ENCODE measurements at regions not wholly inside any gene's neighbourhood (a gene's known extent, or its start where the extent isn't known, plus 50 kb on each side); places are given as distances from the start of the nearest gene placed in this dataset.
A peak's percentile ranks its signal among the peaks of the same experiment; 100 is the strongest.

DNA sequence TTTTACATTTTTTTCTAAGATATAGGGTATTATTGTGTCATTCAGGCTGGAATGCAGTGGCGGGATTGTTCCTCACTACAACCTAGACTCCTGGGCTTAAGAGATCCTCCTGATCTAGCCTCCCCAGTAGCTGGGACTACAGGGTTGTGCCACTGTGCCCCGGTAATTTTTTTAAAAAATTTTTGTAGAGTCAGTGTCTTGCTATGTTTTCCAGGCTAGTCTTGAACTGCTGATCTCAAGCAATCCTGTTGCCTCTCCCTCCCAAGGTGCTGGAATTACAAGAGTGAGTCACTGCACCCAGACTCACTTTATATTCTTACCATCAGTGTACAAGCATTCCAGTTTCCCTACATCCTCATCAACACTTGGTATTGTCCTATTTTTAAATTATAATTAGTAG is 156.4 kb upstream of the GYPA start:
- no peak for DNase-seq (ENCODE audit: insufficient read length, low spot score)
- no peak for FAIRE-seq
- no peak for TF ChIP-seq POU2F2 (IDR thresholded peaks at IDR 0.05; ENCODE audit: low read depth, low read length)
- no peak for TF ChIP-seq TAF1 (IDR thresholded peaks at IDR 0.05; ENCODE audit: low read depth, low read length)
- TF ChIP-seq SPI1 (IDR thresholded peaks at IDR 0.05; ENCODE audit: low read depth, low read length): no peak
- no peak for TF ChIP-seq PAX5 (IDR thresholded peaks at IDR 0.05; ENCODE audit: insufficient read depth, low read length, severe bottlenecking)
- TF ChIP-seq POLR2AphosphoS5 (IDR thresholded peaks at IDR 0.05; ENCODE audit: low read depth, low read length): no peak
- TF ChIP-seq POLR2A (IDR thresholded peaks at IDR 0.05; ENCODE audit: low read depth, low read length): no peak

DNA sequence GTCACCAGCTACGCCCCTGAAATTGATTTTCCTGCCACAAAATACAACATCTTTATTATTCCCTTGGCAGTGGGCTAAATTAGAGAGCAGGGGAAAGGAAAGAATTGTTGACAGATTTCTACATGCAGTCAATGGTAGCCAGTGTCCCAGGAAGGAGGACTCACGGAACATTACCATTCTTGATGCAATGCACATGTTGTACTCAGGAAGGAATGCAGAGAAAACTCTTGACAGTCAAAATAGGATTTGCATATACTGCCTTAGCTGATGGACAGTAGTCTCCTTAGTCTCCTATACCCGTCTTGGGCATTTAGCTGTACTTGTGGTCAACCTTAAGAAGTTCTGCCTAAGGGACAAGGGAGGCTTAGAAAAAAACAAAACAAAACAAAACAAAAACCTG is 158.0 kb upstream of the GYPA start:
- no peak for FAIRE-seq

DNA sequence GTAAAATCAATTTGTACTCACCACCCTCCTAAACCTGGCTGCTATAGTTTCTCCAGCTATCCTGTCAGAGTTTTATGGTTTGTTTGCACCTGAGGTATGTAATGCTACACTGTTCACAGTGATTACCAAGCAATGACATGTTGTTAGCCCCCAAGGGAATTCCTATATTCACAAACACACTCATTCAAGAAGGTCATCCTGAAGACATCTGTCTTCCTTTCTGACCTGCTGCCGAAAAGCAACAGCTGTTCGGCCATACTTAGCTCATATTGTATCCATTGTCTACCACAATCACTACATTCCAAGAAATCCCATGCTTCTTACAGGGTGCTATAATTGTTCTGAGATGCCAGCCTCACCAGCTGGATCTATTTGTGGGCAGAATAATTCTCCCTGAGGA is 160.1 kb upstream of the GYPA start:
- TF ChIP-seq PAX5 (IDR thresholded peaks at IDR 0.05; ENCODE audit: insufficient read depth, low read length, severe bottlenecking) (no peak), TAF1 (IDR thresholded peaks at IDR 0.05; ENCODE audit: low read depth, low read length) (no peak), SPI1 (IDR thresholded peaks at IDR 0.05; ENCODE audit: low read depth, low read length) (no peak), POLR2A (IDR thresholded peaks at IDR 0.05; ENCODE audit: low read depth, low read length) (no peak), POLR2AphosphoS5 (IDR thresholded peaks at IDR 0.05; ENCODE audit: low read depth, low read length) (no peak), POU2F2 (IDR thresholded peaks at IDR 0.05; ENCODE audit: low read depth, low read length) (no peak)
- DNase-seq (ENCODE audit: insufficient read length, low spot score) (no peak), FAIRE-seq (no peak)

More for the DNA sequence above, 158.0 kb upstream of the GYPA start:
- no peak for DNase-seq (ENCODE audit: insufficient read length, low spot score)
- no peak for TF ChIP-seq TAF1 (IDR thresholded peaks at IDR 0.05; ENCODE audit: low read depth, low read length)
- no peak for TF ChIP-seq PAX5 (IDR thresholded peaks at IDR 0.05; ENCODE audit: insufficient read depth, low read length, severe bottlenecking)
- TF ChIP-seq POU2F2 (IDR thresholded peaks at IDR 0.05; ENCODE audit: low read depth, low read length): no peak
- no peak for TF ChIP-seq SPI1 (IDR thresholded peaks at IDR 0.05; ENCODE audit: low read depth, low read length)
- TF ChIP-seq POLR2A (IDR thresholded peaks at IDR 0.05; ENCODE audit: low read depth, low read length): no peak
- no peak for TF ChIP-seq POLR2AphosphoS5 (IDR thresholded peaks at IDR 0.05; ENCODE audit: low read depth, low read length)

DNA sequence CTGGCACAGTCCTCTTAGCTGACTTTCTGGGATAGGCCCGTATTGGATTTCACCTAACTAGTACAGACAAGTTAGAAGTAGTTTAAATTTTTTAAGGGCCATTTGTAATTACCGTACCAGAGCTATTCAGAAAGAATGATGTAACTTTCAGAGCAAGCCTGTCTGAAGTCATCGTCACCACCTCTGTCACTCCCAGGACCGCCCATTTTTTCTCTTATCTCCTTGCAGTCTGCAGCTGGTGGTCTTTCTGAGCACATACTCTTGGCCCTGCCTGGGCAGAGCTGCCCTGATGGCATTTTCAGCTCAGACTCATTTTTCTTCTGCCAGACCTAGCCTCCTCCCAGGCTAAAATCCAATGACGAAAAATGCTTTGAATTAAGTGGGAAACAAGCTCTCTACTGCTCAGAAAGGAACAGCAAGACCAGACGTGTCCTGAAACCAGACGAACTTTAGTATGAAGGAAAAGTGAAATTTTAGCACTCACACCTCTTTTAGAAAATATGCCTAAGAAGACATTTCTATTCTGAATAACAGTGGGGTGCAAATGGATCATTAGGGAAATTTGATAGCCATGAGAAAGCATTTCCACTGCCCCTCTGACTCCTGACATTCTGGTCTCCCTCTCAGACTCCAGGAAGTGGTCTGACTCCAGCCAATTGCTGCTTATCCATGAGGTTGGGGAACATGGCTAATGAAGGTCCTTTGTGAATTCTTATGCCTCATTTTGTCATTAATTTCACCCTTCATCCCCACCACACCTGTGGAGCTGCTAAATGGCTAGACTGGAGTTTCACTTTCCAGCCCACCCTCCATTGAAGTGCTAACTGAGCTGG is 162.4 kb upstream of the GYPA start:
- DNase-seq (ENCODE audit: insufficient read length, low spot score): no peak
- TF ChIP-seq SPI1 (IDR thresholded peaks at IDR 0.05; ENCODE audit: low read depth, low read length) (no peak), TAF1 (IDR thresholded peaks at IDR 0.05; ENCODE audit: low read depth, low read length) (no peak)
- FAIRE-seq: no peak

DNA sequence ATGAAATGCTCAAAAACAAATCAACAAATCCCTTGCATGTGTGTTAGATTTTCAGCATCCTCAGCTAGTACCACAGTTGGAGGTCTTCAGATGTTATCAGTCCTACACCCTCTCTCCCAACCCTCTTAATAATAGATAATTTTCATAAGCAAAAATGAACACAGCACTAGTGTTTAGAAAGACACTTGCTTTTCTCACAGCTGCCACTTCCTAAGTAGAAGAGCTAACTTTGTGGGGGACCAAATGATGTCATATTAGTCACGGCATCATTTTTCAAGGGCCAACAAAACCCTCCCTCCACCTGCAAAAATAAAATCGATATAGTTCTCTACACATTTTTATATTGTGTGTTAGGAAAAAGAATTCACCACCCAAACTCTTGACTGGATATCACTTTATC is 163.5 kb upstream of the GYPA start:
- DNase-seq (ENCODE audit: insufficient read length, low spot score) (no peak), FAIRE-seq (no peak)
- TF ChIP-seq PAX5 (IDR thresholded peaks at IDR 0.05; ENCODE audit: insufficient read depth, low read length, severe bottlenecking): no peak
- TF ChIP-seq POU2F2 (IDR thresholded peaks at IDR 0.05; ENCODE audit: low read depth, low read length): no peak
- no peak for TF ChIP-seq TAF1 (IDR thresholded peaks at IDR 0.05; ENCODE audit: low read depth, low read length)
- no peak for TF ChIP-seq POLR2A (IDR thresholded peaks at IDR 0.05; ENCODE audit: low read depth, low read length)
- no peak for TF ChIP-seq POLR2AphosphoS5 (IDR thresholded peaks at IDR 0.05; ENCODE audit: low read depth, low read length)
- no peak for TF ChIP-seq SPI1 (IDR thresholded peaks at IDR 0.05; ENCODE audit: low read depth, low read length)

DNA sequence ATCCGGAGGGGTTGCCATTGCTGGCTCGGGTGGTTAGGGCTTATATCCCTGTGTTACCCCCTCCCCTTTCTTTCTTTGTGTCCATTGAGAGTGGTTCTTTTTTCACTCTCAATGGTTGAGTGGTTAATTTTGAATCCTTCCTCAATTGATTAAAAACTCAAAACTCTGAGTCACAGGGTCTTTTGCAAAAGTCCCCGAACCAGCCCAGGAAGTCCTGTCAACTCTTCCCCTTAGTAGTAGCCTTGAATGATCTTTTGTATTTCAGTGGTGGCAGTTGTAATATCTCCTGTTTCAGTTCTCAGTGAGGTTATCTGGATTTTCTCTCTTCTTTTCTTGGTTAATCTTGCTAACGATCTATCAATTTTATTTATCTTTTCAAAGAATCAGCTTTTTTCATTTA is 170.0 kb upstream of the GYPA start:
- FAIRE-seq (no peak), DNase-seq (ENCODE audit: insufficient read length, low spot score) (no peak)
- TF ChIP-seq POLR2A (IDR thresholded peaks at IDR 0.05; ENCODE audit: low read depth, low read length): no peak
- no peak for TF ChIP-seq TAF1 (IDR thresholded peaks at IDR 0.05; ENCODE audit: low read depth, low read length)
- no peak for TF ChIP-seq POLR2AphosphoS5 (IDR thresholded peaks at IDR 0.05; ENCODE audit: low read depth, low read length)
- TF ChIP-seq POU2F2 (IDR thresholded peaks at IDR 0.05; ENCODE audit: low read depth, low read length): no peak
- TF ChIP-seq SPI1 (IDR thresholded peaks at IDR 0.05; ENCODE audit: low read depth, low read length): no peak
- no peak for TF ChIP-seq PAX5 (IDR thresholded peaks at IDR 0.05; ENCODE audit: insufficient read depth, low read length, severe bottlenecking)

DNA sequence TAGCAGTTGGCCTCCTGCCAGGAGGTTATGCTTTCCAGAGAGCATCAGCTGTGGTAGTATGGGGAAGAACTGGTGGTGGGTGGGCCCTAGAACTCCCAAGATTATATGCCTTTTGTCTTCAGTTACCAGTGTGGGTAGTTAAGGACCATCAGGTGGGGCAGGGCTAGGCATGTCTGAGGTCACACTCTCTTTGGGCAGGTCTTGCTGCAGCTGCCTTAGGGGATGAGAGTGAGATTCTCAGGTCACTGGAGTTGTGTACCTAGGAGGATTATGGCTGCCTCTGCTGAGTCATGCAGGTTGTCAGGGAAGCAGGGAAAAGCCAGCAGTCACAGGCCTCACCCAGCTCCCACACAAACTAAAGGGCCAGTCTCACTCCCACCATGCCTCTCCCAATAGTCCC is 172.9 kb upstream of the GYPA start:
- TF ChIP-seq TAF1 (IDR thresholded peaks at IDR 0.05; ENCODE audit: low read depth, low read length) (no peak), POLR2A (IDR thresholded peaks at IDR 0.05; ENCODE audit: low read depth, low read length) (no peak), SPI1 (IDR thresholded peaks at IDR 0.05; ENCODE audit: low read depth, low read length) (no peak), POLR2AphosphoS5 (IDR thresholded peaks at IDR 0.05; ENCODE audit: low read depth, low read length) (no peak), PAX5 (IDR thresholded peaks at IDR 0.05; ENCODE audit: insufficient read depth, low read length, severe bottlenecking) (no peak), POU2F2 (IDR thresholded peaks at IDR 0.05; ENCODE audit: low read depth, low read length) (no peak)
- no peak for FAIRE-seq

DNA sequence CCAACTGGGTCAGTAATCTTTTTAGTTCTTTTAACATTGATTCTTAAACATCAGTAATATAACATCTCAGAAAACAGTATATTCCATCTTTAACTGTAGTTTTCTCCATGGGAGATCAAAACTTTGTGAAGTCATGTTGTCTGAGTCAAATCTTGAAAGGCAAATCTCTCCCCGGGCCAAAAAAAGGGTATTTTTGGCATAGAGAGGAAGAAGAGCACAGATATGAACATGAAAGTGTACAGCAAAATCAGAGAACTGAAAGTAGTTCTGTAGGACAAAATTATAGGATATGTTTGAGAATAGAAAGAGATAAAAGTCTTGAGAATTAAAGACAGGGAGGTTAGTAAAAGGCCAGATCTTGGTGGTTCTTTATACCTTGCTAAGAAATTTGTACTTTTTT is 176.4 kb upstream of the GYPA start:
- no peak for DNase-seq (ENCODE audit: insufficient read length, low spot score)
- no peak for FAIRE-seq
- TF ChIP-seq POU2F2 (IDR thresholded peaks at IDR 0.05; ENCODE audit: low read depth, low read length) (no peak), POLR2A (IDR thresholded peaks at IDR 0.05; ENCODE audit: low read depth, low read length) (no peak), PAX5 (IDR thresholded peaks at IDR 0.05; ENCODE audit: insufficient read depth, low read length, severe bottlenecking) (no peak), POLR2AphosphoS5 (IDR thresholded peaks at IDR 0.05; ENCODE audit: low read depth, low read length) (no peak), TAF1 (IDR thresholded peaks at IDR 0.05; ENCODE audit: low read depth, low read length) (no peak), SPI1 (IDR thresholded peaks at IDR 0.05; ENCODE audit: low read depth, low read length) (peak; percentile 75)

More for the DNA sequence above, 172.9 kb upstream of the GYPA start:
- no peak for DNase-seq (ENCODE audit: insufficient read length, low spot score)

DNA sequence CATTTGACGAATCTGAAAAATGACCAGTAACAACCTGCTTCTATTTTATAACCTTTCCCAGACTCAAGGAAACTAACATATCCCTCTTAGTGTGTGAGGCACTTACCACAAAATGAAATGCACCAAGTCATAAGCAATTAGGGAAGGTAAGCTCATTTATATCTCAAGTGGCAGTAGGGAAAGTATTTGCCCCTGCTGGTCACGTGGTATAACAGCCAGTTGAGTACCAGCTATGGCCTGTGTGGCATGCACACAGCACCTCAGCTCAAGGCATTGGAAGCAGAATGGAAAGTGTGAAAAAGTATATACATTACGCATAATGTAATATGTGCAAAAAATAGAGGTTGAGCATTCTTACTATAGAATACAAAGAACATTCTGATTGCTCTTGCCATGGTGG is 178.3 kb upstream of the GYPA start:
- no peak for TF ChIP-seq POU2F2 (IDR thresholded peaks at IDR 0.05; ENCODE audit: low read depth, low read length)
- TF ChIP-seq PAX5 (IDR thresholded peaks at IDR 0.05; ENCODE audit: insufficient read depth, low read length, severe bottlenecking): no peak
- no peak for FAIRE-seq
- DNase-seq (ENCODE audit: insufficient read length, low spot score): no peak

DNA sequence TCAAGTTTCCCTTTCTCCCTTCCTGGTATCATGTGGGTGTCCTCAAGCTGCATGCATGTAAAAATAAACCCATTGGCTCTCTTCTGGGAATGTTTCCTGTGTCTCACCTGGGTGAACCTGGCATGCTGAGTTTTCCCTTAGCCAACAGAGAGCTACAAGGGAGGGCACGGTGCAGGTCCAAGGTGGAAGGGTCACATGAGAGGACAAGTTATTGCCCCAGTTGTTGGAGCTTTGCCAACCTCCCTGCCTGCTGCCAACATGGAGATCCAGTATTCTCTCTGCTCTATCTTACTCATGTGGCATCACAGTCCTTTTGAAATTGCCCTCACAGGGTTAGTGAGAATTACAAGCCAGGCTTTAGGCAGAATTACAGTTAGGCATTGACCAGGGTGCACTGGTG is 196.1 kb upstream of the GYPA start:
- no peak for TF ChIP-seq POU2F2 (IDR thresholded peaks at IDR 0.05; ENCODE audit: low read depth, low read length)
- TF ChIP-seq PAX5 (IDR thresholded peaks at IDR 0.05; ENCODE audit: insufficient read depth, low read length, severe bottlenecking): no peak
- TF ChIP-seq POLR2AphosphoS5 (IDR thresholded peaks at IDR 0.05; ENCODE audit: low read depth, low read length): no peak
- no peak for TF ChIP-seq SPI1 (IDR thresholded peaks at IDR 0.05; ENCODE audit: low read depth, low read length)
- TF ChIP-seq TAF1 (IDR thresholded peaks at IDR 0.05; ENCODE audit: low read depth, low read length): no peak
- TF ChIP-seq POLR2A (IDR thresholded peaks at IDR 0.05; ENCODE audit: low read depth, low read length): no peak
- DNase-seq (ENCODE audit: insufficient read length, low spot score) (no peak), FAIRE-seq (no peak)
